Pulmonary artery endothelial cell (primary cell): ENCODE measurements at regions not wholly inside any gene's neighbourhood (a gene's known extent, or its start where the extent isn't known, plus 50 kb on each side); places are given as distances from the start of the nearest gene placed in this dataset.

Experiments
- DNase-seq: peaks from one replicate; pipeline ENCODE4 v3.0.0-alpha.2; 2011; ENCODE audit warnings: low read depth, low spot score

DNA sequence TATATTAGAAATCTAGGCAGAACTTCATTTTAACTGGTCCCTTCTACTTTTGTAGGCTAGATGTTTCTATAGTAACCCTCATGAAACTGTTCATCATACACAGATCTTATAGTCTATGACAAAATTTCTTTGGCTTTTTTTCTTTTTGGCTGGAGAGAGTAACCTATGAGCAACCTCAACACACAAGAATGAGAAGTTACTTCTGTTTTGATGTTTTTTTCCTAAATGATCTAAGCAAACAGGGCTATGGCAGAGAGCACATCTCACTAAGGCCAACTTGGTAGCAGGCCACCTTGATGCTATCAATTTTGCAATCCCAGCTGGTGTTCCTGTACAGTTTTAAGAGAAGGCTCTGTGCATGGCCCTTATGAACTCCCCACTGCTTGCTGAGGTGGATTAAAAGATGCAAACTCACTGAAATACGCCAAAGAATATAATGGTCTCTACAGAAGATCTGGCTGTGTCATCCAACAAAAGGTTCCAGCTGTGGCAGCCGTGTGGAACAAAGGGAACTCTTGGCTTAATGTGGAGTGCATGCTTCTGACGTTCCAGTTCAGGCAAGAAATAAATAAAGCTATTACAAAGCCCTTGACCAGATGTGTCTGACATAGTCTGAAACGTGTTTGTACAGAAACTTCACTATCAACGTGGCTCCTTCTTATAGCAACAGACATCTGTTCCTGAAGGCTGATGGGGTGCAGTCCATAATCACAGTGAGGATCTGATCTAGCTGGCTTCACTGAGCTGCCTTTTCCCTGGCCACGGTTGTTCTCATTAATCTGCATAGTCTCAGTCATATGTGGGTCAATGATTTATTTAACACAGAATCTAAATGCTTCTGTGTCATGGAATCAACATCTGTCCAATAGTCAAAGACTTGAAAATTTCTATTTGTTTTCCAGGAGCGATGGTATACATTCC lies 481.1 kb downstream of the BMP2 start:
- DNase-seq: no peak

DNA sequence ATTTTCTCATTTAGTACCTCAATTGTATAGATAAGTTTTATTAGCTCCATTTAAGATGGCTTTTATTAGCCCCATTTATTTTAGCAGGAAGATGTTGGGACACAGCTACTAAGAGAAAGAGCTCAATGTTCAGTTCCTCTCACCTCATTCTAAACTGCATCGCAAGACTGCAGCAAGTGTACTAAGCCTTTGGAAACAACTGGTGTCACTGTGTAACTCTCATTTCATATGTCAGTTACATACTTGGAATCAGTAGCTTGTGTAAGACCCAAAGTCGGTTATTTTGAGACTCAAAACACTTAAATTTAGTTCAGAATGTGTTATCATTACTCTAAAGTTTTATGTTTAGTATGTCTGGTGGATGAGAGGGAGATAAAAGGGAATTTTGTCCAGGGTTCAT lies 482.9 kb downstream of the BMP2 start:
- no peak for DNase-seq

DNA sequence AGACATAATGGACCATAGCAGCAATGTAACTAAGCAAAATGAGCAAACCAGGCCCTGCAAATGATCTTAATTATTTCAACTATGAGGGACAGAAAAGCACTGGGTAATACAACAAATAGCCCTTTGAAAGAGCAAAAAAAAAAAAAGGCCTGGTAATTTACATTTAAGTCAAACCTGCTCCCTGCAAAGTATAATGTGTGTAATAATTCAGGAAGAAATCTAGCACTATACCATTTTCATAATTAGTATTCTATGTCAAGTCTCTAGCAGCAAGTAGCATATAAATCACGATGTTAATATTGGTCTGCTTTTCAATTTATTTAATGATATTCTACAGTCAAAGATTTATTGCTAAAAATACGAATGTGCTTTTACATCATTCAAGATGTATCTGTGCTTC lies 489.6 kb downstream of the BMP2 start:
- no peak for DNase-seq

DNA sequence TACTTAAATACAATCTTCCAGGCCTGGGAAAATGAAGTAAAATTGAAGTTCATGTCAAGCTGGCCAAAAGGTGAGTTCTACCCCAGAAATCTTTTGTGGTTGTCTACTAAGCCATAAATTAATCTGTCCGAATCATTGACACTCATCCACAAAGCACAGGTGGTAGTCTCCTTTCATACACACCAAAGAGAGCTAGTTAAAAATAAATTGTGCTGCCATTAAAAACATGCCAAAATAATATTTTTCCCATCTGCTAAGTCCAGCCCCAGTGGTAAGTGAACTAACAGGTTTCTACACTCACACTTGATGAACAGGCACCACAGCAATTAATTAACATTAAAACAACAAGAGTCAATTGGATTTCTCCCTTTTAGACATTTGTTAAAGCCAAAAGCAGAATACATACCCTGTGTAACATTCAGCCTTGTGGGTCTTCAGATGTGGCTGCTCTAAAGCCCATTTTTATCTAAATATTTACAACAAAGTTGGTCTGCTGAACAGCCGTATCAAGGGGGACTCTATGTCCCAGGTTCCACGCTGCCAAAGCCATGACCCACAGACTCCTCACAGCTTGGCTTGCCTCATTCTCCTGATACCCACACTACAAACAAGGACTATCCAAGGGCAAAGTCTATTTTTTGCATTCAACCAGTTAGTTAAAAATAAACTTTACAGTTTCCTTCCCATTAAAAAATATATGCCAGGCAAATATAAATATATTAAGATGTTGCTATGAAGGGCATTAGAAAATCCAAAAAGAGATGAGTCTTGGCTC lies 490.4 kb downstream of the BMP2 start:
- no peak for DNase-seq

DNA sequence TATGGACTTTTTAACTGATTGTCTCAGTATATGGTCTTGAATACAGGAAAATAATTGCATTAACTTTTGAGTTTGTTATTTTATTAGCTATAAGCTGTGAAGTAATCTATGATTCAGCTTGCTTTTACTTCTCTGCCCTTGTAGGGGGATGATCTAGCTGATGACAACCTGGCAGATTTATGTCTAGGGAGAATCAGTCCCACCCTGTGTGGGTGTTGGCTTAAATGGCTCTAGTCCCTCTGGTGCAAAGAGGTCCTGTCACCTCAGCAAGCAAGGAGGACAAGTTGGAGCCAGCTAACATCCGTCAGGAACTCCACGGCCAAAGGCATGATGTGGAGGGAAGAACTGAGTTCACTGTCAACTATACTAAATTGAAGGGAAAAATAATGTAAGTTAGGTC lies 495.3 kb downstream of the BMP2 start:
- DNase-seq: no peak

DNA sequence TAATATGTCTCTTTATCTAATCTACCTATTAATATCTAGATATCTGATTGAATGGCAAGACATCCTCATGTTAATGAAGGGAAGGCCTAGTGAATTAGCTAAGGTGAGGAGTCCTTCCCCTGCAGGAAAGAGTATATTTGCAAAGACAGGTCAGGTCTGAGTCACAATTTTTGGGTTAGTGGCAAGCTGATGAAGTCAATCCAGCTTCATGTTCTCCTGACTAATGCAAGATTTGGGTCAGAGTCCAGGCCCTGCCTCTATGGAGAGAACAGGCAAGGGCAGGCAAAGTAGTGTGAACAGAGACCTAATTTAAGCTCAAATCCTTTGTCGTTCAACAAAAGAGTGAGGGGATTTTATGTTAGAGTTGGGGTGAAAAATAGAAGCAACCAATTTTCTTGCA lies 496.7 kb downstream of the BMP2 start:
- no peak for DNase-seq

DNA sequence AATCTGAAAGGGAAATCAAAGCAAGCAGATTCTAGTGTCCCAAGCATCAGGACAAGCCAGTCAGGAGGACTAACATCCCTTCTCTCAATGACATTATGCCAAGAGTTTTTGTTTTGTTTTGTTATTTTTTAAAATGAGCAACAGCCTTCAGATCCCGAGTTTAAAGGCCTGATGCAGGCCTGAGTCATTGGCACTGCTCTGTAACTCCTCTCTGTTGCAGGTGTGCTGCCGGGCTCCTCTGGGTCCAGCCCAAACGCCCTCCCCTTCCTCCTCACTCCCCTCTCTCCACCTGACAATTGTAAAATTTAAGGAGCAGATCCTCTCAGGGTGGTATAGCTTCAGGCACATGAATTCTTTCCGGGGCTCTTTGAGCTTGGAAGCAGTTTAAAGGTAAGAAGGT lies 502.0 kb downstream of the BMP2 start:
- DNase-seq: no peak

DNA sequence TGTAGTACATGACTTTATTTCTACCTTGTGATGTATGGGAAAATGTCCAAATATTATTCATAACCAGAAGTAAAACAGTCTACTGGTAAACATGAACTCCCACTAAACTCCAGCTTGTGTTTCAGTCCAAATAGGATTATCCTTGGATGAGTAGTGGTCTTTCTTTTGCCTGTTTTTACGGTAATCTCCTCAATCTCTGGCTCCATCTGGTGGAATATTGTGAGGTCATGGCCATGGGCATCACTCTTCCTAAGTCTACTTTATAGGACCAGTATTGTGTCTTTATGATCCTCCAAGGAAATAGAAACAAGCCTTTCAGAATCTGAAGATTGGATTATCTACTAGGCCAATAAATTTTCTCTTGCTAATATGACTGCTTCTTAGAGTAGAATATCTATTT lies 505.0 kb downstream of the BMP2 start:
- no peak for DNase-seq

DNA sequence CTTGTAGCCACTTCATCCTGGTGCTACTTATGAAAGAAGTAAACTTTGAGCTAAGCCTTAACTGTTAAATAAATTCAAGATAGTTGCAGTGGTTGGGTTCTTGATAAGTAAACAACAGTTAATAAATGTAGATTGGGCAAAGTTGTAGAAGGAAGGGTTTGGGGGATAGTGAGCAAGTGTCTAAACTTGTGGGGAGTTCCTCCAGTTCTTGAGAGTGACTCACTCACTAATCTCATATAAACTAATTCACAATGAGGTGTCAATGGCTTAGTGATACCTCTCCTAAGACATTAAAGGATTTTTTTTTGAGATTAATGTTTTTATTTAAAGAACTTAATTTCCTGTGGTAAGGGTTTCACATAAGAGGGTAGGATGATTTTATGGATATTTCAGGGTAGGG lies 507.4 kb downstream of the BMP2 start:
- no peak for DNase-seq

DNA sequence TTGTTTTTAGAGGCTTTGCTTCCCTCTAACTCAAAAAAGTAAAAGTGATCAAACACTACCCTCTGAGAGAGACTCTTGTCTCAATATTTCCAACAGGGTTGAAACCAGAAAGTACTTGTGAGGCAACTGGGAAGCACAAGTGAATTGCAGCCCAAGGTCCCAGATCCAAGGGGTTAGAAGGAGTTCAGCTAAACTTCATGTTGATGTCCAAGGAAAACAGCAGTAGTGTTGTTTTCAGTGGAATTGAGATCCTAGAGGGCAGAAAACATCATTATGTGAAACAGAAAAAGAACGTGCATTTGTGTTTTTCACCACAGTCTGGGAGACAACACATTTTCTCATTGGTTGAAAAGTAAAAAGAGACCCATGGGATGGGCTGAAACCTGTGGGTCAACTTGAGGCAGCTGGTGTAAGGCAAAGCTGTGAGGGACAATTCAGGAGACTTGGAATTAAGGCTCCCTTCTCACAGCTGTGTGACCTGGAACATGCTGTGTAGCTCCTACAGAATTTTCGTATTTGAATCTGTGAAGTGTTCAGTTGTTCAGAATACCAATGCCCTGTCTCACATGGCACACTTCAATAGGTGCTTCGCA lies 508.3 kb downstream of the BMP2 start:
- DNase-seq: no peak

DNA sequence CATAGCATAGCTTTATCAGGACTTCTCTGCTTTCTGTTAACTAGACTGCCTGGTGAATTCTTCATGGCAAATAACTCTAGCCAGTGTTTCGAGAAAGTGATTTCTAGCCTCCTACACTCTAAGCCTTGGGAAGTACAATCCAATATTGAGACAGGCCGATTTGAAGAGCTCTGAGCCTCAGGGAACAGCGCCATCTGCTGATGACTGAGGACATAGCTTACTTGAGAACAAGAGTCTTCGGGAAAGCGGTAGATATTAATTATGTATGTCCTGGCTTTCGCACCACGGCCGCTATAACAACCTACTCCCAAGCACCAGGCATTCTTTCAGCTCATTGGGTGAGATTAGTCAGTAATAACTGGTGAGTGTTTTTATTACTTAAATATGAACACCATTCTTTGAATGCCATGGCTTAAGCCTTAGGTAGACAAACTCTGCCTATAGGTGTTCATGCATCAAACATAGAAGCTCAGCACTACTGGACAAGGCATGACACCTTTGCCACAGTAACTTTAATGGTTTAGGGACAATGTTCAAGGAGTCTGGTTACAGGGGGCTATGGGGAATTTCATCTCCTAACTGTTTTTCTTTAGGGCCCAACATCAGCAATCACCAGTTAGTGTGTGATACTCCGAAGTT lies 518.6 kb downstream of the BMP2 start:
- peak; percentile 59 for DNase-seq

DNA sequence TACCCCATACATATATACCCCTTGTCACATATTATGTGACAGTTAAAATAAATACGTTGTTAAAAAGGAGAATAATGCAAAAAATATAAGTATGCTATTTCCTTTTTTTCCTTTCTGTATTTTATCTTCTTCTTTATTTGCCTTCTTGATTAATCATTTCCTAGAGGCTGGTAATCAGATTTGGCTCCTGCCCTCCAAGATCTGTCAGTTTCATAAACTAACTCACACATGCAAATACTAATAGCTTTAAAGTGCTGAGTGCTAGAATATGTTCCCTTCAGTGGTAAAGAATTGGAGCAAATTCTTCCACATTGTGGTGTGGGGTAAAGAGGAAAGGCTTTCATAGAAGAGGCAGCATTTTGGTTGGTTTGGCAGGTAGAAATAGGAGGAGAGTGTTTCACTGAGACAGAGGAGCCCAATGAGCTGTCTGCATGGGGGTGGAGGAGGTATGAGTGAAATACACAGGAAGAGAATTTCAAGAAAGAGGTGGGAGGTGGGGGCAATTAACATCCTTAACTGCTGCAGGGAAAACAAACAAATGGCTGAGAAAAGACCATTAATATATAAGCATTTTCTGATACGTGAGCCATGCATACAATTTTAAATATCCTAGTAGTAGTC lies 523.9 kb downstream of the BMP2 start:
- DNase-seq: no peak

DNA sequence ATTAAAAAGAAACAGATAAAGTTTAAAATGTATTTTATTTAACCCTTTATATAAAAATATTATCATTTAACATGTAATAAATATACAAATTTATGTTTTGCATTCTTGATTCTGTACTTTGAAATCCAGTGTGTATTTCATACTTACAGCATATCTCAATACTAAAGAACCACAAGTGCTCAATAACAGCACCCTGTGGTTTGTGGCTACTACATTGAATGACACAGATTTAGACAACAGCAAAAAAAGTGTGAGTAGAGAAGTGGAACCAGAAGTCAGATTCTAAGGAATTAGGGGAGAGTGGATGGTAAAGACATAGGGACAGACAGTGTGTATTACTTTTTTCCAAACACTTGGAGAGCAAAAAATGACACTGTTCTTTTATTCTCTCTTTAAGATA lies 524.5 kb downstream of the BMP2 start:
- no peak for DNase-seq

DNA sequence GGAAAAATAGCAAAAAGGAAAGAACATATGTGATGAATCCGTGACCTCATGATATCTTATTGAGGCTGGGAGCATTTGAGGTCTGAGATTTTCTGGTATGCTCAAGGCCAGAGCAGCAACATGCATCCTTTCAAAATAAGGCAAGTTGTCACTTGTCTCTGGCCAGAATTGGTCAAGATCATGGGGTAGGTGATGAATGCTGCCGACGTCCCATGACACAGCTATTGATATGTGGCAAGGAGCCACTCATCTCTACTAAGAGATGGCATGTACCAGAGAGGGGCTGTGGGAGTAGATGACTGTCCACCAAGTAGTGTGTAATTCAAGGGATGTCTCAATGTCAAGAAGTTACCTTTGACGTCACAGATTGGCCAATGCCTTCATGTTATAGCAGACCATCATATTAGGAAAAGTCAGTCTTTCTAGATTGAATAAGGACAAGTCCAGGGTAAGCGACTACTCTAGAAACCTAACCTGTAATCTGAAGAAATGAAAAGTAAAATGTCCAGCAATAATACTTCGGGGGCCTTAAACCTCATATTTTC lies 527.4 kb downstream of the BMP2 start:
- no peak for DNase-seq

DNA sequence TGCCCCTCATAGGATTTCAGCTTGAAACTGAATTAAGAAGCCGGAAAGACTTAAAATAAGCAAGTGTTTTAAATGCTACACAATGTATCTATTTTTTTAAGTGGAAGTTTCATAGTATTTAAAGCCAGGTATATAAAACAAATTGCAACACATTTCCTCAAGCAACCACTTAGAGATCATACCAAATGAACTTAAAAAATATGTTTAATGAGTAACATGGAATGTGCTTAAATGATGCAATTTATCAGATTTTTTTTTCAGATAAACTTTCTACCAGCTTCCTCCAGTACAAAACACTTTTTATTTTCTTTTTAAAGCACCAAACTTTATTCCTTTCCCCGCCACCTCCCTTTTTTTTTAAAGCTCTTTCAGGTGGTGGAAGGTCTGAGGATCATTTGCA lies 534.3 kb downstream of the BMP2 start:
- DNase-seq: no peak

DNA sequence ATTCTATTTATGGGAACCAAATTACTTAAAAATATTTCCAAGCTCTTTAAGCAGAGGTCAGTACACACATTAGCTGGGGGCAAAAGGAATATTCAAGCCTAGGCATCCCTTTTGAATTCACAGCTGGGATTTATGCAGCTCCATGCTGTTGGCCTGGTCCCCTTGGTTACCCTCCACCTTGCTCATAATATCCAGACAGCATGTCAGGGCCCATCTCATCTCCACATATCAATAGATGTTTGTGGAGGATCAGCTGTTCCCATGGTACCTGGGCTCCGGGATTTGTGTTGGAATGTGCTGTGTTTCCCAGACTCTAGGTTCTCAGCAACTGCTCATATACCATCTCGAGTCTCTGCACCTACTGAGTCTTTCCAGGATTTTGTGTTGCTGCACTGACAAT lies 534.8 kb downstream of the BMP2 start:
- no peak for DNase-seq

DNA sequence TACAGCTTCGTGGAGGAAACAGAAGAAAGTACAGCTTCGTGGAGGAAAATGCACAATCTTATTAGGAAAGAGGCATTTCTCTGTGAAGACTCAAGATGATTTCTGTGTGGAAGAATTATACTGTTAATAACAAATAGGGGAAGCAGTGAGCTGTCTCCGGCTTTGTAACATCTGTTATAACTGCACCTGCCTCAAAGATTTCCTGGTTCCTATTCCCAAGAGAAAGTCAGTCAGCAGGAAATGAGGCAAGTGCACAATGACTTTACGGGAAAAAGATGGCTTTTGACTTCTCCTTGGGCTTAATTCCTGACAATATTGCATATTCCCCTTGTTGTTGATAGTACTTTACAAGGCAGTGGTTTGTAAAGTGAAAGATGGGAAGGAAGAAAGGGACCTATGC lies 538.5 kb downstream of the BMP2 start:
- no peak for DNase-seq

DNA sequence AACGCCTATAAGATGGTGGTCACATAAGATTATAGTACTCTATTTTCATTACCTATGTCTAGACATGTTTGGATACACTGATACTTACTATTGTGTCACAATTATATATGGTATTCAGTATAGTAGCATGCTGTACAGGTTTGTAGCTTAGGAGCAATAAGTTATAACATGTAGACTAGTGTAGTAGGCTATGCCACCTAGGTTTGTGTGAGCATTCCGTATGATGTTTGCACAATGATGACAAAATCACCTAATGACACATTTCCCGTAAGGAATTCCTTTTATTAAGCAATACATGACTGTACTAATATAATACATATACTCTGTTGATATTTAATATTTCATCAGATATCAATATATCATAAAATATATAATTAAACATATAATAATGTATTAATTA lies 540.7 kb downstream of the BMP2 start:
- no peak for DNase-seq

DNA sequence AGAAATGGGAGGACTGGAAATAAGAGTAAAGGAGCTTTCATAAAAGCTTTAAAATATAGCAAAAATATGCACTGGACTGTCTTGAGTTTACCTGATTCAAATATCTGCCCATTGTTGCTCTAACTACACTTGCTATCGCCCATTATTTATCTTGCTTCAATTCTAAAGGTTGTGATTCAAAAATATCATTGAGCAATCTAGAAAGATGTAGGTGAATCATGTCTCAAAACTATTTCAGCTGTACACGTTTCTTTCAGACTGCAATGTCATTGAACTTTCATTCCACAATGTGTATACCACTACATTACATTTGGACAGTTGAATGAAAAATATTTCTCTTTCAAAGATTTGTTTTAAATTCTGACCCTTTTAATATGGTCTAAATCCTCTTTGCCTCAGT lies 545.6 kb downstream of the BMP2 start:
- DNase-seq: no peak

DNA sequence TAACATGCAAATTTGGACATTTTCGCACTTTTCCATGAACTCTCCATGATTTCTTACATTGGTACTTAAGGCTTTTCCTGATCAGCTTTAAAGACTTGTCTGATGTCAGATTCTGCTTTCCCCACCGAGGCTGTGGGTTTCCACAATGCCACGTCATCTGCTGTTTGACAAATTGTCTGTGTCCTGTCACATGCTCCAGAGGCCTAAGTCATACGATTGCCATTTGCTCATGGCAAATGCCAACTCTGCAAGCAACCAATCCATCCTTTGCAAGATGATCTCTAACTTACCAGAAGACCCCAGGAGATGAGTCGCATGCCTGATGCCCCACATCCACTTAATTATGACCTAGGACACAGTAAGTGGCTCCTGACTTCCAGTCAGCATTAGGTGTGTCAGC lies 556.5 kb downstream of the BMP2 start:
- no peak for DNase-seq

DNA sequence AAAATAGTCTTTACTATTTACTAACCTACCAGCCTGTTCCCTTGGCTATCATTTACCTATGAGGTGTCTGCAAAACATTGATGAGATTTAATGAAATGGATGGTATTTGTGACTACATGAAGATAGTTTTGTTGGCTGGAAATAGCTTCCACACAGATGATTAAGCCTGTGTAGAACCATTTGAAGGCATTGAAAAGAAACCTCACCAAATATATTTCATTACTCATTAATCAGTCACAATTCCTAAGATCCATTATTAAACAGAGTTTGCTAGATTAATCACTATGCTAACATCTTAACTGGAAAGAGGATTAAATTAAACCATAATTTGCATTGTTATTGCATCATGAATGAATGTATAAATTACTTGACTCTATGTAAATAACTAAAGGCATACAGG lies 560.3 kb downstream of the BMP2 start:
- no peak for DNase-seq
